Vagina (tissue), 2 donors: ENCODE measurements at regions not wholly inside any gene's neighbourhood (a gene's known extent, or its start where the extent isn't known, plus 50 kb on each side); places are given as distances from the start of the nearest gene placed in this dataset.

Experiments
- DNase-seq, 2 donors: peaks; one replicate each; pipeline ENCODE4 v3.0.0-alpha.2; 2017; ENCODE audit errors: extremely low spot score in 2 of 2
- H3K27ac ChIP-seq: fragments of 200-600 bp; sonication (generic); one replicate; pipeline ENCODE4 v1.5.1; 2019
- H3K27me3 ChIP-seq: fragments of 200-600 bp; sonication (generic); one replicate; pipeline ENCODE4 v1.5.1; 2019
- H3K36me3 ChIP-seq, 2 donors: fragments of 200-600 bp; sonication (generic); one replicate each; pipeline ENCODE4 v1.5.1; 2017 to 2019
- H3K4me1 ChIP-seq: fragments of 200-600 bp; sonication (generic); one replicate; pipeline ENCODE4 v1.5.1; 2019
- H3K4me3 ChIP-seq, 2 donors: fragments of 200-600 bp; sonication (generic); 1 replicate in 1 of 2; 2 replicates in 1 of 2; pipeline ENCODE4 v1.5.1; 2016 to 2019
- H3K9me3 ChIP-seq: fragments of 200-600 bp; sonication (generic); one replicate; pipeline ENCODE4 v1.5.1; 2019
- CTCF ChIP-seq, 3 experiments: fragments of 450-650 bp in 2 of 3; fragments of 200-600 bp in 1 of 3; sonication (generic) in 1 of 3; IDR thresholded peaks; one replicate each; pipeline ENCODE4 v1.5.1; 2017 to 2019; ENCODE audit warnings: antibody characterized with exemption in 3 of 3, mild to moderate bottlenecking in 2 of 3, moderate library complexity in 2 of 3
- POLR2A ChIP-seq, 2 donors: fragments of 450-650 bp; IDR thresholded peaks; one replicate each; pipeline ENCODE4 v1.6.1; 2017; ENCODE audit warnings: antibody characterized with exemption in 2 of 2, mild to moderate bottlenecking in 2 of 2, moderate library complexity in 2 of 2
- POLR2AphosphoS5 ChIP-seq, 2 donors: sonication (generic); formaldehyde crosslinking; IDR thresholded peaks; one replicate each; pipeline ENCODE4 v1.9.0; 2017; ENCODE audit warnings: antibody characterized with exemption in 2 of 2, mild to moderate bottlenecking in 2 of 2, low read depth in 1 of 2; ENCODE audit not compliant: insufficient read depth in 1 of 2
- intact Hi-C: fragments of 100-400 bp; cut with DNase I; formaldehyde crosslinking; loops from one replicate; pipeline ENCODE4 v1.15.1; 2023

- DNase-seq = no peak
- Histone ChIP-seq H3K4me3 (no peak overlapping the region), H3K4me1 (no peaks in the 10 kb centered on the region), H3K9me3 (no peaks in the 10 kb centered on the region), H3K36me3 (no peaks in the 10 kb centered on the region), H3K27me3 (no peaks in the 10 kb centered on the region), H3K27ac (no peak overlapping the region)
- no peak for TF ChIP-seq POLR2AphosphoS5 (IDR thresholded peaks at IDR 0.05; ENCODE audit: insufficient read depth in 1 of 2, low read depth in 1 of 2)
- TF ChIP-seq POLR2A (IDR thresholded peaks at IDR 0.05) = no peak
- no peak for TF ChIP-seq CTCF (IDR thresholded peaks at IDR 0.05)
- intact Hi-C loops = no loop called here
Measured at GRCh38 chr7:41917-42565, 150.3 kb upstream of the FAM20C start.

- DNase-seq = no peak
- H3K27ac ChIP-seq = no peak overlapping the region
- no peak for TF ChIP-seq POLR2AphosphoS5 (IDR thresholded peaks at IDR 0.05; ENCODE audit: insufficient read depth in 1 of 2, low read depth in 1 of 2)
- TF ChIP-seq POLR2A (IDR thresholded peaks at IDR 0.05) = no peak
Measured at GRCh38 chr7:43791-44540, 148.4 kb upstream of the FAM20C start.

GRCh38 chr7:44541-44896 is 147.9 kb upstream of the FAM20C start:
- no peaks in the 10 kb centered on the region for H3K36me3 ChIP-seq
- intact Hi-C loops = no loop called here
- no peaks in the 10 kb centered on the region for H3K27me3 ChIP-seq
- H3K4me1 ChIP-seq = no peaks in the 10 kb centered on the region
- DNase-seq = no peak
- no peak overlapping the region for H3K27ac ChIP-seq
- TF ChIP-seq POLR2A (IDR thresholded peaks at IDR 0.05) (no peak), POLR2AphosphoS5 (IDR thresholded peaks at IDR 0.05; ENCODE audit: insufficient read depth in 1 of 2, low read depth in 1 of 2) (no peak), CTCF (IDR thresholded peaks at IDR 0.05) (no peak)
- H3K9me3 ChIP-seq = no peaks in the 10 kb centered on the region
- no peak overlapping the region for H3K4me3 ChIP-seq

More at GRCh38 chr7:43791-44540, 148.4 kb upstream of the FAM20C start:
- no peak overlapping the region for H3K4me3 ChIP-seq
- intact Hi-C loops = no loop called here
- no peaks in the 10 kb centered on the region for H3K36me3 ChIP-seq
- no peaks in the 10 kb centered on the region for H3K4me1 ChIP-seq
- no peaks in the 10 kb centered on the region for H3K9me3 ChIP-seq
- no peaks in the 10 kb centered on the region for H3K27me3 ChIP-seq

GRCh38 chr7:45106-46090 is 147.0 kb upstream of the FAM20C start:
- Histone ChIP-seq H3K27me3 (no peaks in the 10 kb centered on the region), H3K36me3 (no peaks in the 10 kb centered on the region), H3K4me1 (no peaks in the 10 kb centered on the region), H3K4me3 (no peak overlapping the region), H3K27ac (no peak overlapping the region), H3K9me3 (no peaks in the 10 kb centered on the region)
- no peak for TF ChIP-seq POLR2A (IDR thresholded peaks at IDR 0.05)
- no peak for TF ChIP-seq POLR2AphosphoS5 (IDR thresholded peaks at IDR 0.05; ENCODE audit: insufficient read depth in 1 of 2, low read depth in 1 of 2)
- no peak for TF ChIP-seq CTCF (IDR thresholded peaks at IDR 0.05)
- intact Hi-C loops = no loop called here
- no peak for DNase-seq

- intact Hi-C loops = no loop called here
- H3K4me1 ChIP-seq = no peaks in the 10 kb centered on the region
- no peaks in the 10 kb centered on the region for H3K27me3 ChIP-seq
- H3K4me3 ChIP-seq = no peak overlapping the region
- no peak for DNase-seq
- no peaks in the 10 kb centered on the region for H3K9me3 ChIP-seq
- H3K36me3 ChIP-seq = no peaks in the 10 kb centered on the region
- no peak for TF ChIP-seq POLR2AphosphoS5 (IDR thresholded peaks at IDR 0.05; ENCODE audit: insufficient read depth in 1 of 2, low read depth in 1 of 2)
- no peak for TF ChIP-seq POLR2A (IDR thresholded peaks at IDR 0.05)
- no peak for TF ChIP-seq CTCF (IDR thresholded peaks at IDR 0.05)
- no peak overlapping the region for H3K27ac ChIP-seq
Measured at GRCh38 chr7:46123-46829, 146.1 kb upstream of the FAM20C start.
